ENCODE measurements at regions not wholly inside any gene's neighbourhood (a gene's known extent, or its start where the extent isn't known, plus 50 kb on each side); places are given as distances from the start of the nearest gene placed in this dataset.

DNA sequence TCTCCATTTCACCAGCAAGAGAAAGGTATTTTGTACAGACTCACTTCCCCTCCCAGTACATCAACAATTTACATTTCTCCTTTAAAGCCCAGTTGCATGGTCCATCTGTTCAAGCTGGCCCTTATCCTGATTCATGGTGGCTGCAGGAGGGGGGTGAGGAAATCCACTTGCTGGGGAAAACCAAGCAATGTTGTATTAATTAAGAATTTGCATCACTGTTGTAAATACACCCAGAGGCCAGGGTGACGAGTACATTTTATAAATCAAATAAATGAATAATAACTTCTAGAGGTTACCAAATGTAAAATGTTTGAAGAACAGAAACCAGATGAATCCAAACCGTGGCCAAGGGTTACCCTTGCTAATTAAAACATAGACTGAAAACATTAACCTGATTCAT, 395.9 kb upstream of the INTU start:
- TF ChIP-seq POLR2A (IDR thresholded peaks at IDR 0.05): no peak
- no peak for TF ChIP-seq CTCF (IDR thresholded peaks at IDR 0.05)
- no peak for TF ChIP-seq POLR2AphosphoS5 (IDR thresholded peaks at IDR 0.05; ENCODE audit: insufficient read depth in 1 of 2, low read depth in 1 of 2)
